ENCODE measurements at regions not wholly inside any gene's neighbourhood (a gene's known extent, or its start where the extent isn't known, plus 50 kb on each side); places are given as distances from the start of the nearest gene placed in this dataset.

GRCh38 chr1:14100444-14100843 lies 400.5 kb downstream of the PRDM2 start:
- no peak overlapping the region for H3K4me3 ChIP-seq (ENCODE audit: low read length)

GRCh38 chr1:14100919-14101318 lies 400.9 kb downstream of the PRDM2 start:
- H3K4me3 ChIP-seq (ENCODE audit: low read length) = no peak overlapping the region
- DNase-seq (ENCODE audit: low read depth) = no peak
- TF ChIP-seq CTCF (IDR thresholded peaks at IDR 0.05; ENCODE audit: insufficient read depth, low read depth, low read length, missing control alignments) = no peak

More at GRCh38 chr1:14100444-14100843, 400.5 kb downstream of the PRDM2 start:
- DNase-seq (ENCODE audit: low read depth) = no peak
- no peak for TF ChIP-seq CTCF (IDR thresholded peaks at IDR 0.05; ENCODE audit: insufficient read depth, low read depth, low read length, missing control alignments)

GRCh38 chr1:14102180-14102579 lies 402.2 kb downstream of the PRDM2 start:
- no peak for DNase-seq (ENCODE audit: low read depth)
- TF ChIP-seq CTCF (IDR thresholded peaks at IDR 0.05; ENCODE audit: insufficient read depth, low read depth, low read length, missing control alignments) = no peak
- no peak overlapping the region for H3K4me3 ChIP-seq (ENCODE audit: low read length)

GRCh38 chr1:14103878-14104430 lies 404.0 kb downstream of the PRDM2 start:
- DNase-seq (ENCODE audit: low read depth) = no peak
- TF ChIP-seq CTCF (IDR thresholded peaks at IDR 0.05; ENCODE audit: insufficient read depth, low read depth, low read length, missing control alignments) = no peak
- H3K4me3 ChIP-seq (ENCODE audit: low read length) = no peak overlapping the region

- H3K4me3 ChIP-seq (ENCODE audit: low read length) = no peak overlapping the region
- no peak for TF ChIP-seq CTCF (IDR thresholded peaks at IDR 0.05; ENCODE audit: insufficient read depth, low read depth, low read length, missing control alignments)
- no peak for DNase-seq (ENCODE audit: low read depth)
These were observed 406.1 kb downstream of the PRDM2 start for GRCh38 chr1:14106126-14106525.

DNA sequence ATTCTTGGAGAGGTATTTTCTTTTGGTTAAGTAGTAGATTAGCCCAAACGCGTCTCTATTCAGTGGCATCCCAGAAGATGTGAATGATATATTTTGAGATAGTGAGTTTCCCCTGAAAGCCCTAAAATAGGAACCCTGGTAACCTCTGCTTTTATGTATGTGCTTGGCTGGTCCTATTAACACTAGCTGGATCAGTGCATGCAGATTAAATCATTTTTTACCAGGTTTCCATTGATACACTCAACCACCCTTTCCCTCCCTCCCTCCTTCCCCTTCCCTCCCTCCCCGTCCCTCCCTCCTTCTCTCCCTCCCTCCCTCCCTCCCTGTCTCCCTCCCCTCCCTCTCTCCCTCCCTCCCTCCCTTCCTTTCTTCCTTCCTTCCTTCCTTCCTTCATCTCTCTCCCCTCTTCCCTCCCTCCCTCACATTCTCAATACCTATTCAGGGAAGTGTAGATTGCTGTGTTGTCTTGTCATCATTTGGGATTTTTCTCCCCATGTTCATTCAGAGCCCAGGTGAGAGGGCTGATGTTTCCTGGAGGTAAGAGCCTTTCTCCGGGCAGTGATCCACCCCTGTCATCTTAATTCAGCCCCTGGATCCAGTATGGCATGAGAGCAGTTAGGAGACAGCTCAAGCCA lies 406.8 kb downstream of the PRDM2 start:
- DNase-seq (ENCODE audit: low read depth) = no peak
- no peak for TF ChIP-seq CTCF (IDR thresholded peaks at IDR 0.05; ENCODE audit: insufficient read depth, low read depth, low read length, missing control alignments)
- H3K4me3 ChIP-seq (ENCODE audit: low read length) = no peak overlapping the region

All from epithelial cell of esophagus (primary cell).